A549 (cell line): ENCODE measurements at regions not wholly inside any gene's neighbourhood (a gene's known extent, or its start where the extent isn't known, plus 50 kb on each side); places are given as distances from the start of the nearest gene placed in this dataset.
A peak's percentile ranks its signal among the peaks of the same experiment; 100 is the strongest.

ENCODE experiments used
- BCL3 ChIP-seq: fragments of >200 bp; sonication (Bioruptor Twin); formaldehyde crosslinking; IDR thresholded peaks from 3 replicates; pipeline ENCODE4 v1.6.1; 2016
- CHD4 ChIP-seq: fragments of 200-600 bp; sonication (generic); IDR thresholded peaks from 2 replicates; pipeline ENCODE4 v1.6.1; 2016; ENCODE audit warnings: antibody characterized with exemption, mild to moderate bottlenecking, borderline replicate concordance
- CTCF ChIP-seq: fragments of >200 bp; sonication (Bioruptor Twin); formaldehyde crosslinking; IDR thresholded peaks from 3 replicates; pipeline ENCODE4 v1.5.1; 2016
- GATA3 ChIP-seq: IDR thresholded peaks from 2 replicates; pipeline ENCODE4 v1.6.1; 2012; ENCODE audit warnings: borderline replicate concordance
- HEYL ChIP-seq: fragments of 250-450 bp; sonication (Bioruptor Pico); IDR thresholded peaks from 2 replicates; pipeline ENCODE4 v1.8.0; 2021; ENCODE audit warnings: mild to moderate bottlenecking, moderate library complexity
- MAFK ChIP-seq: fragments of 450-650 bp; IDR thresholded peaks from 2 replicates; pipeline ENCODE4 v1.6.1; 2014; ENCODE audit not compliant: partially characterized antibody
- POLR2A ChIP-seq: IDR thresholded peaks from 2 replicates; pipeline ENCODE4 v1.6.1; 2012; ENCODE audit warnings: mild to moderate bottlenecking, low read length
- RFX5 ChIP-seq: fragments of 450-650 bp; IDR thresholded peaks from 2 replicates; pipeline ENCODE4 v1.7.1; 2014; ENCODE audit warnings: antibody characterized with exemption, mild to moderate bottlenecking, moderate library complexity
- TF ChIP-seq, protein P1 (sequence below): IDR thresholded peaks from 2 replicates; pipeline ENCODE4 v1.6.1; 2012

DNA sequence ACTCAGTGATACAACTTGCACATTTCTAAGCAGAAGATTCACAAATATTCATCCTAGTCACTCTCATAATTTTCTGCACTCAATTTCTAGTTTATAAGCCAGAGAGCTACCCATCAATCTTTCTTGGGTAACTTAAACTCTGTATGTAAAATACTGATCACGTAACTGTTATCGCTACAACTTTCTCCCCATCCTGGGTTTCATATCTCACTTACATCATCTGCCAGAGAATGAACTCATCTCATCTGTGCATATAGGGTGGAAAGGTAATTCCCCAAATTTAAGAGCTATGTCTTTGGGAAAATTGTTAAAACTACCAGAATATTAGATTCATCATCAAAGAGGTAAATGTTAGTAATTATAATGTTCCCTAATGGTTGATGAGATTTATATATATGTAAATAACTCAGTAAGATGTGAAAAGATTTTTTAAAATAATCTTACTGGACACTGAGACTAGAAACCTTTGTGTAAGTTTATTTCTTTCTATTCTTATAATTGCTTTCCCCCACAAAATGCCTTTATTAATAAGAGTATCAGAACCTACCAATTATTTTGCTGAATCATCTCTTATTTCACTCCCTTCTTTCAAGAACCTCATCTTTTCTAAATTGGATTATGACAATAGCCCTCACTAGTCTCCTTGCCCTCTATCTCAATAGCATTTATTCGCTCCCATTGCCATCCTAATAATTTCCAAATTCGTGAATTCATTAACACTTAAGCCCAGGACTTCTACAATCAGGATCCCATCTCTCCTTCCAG is 729.0 kb downstream of the EPHA4 start:
- TF ChIP-seq MAFK (peak; percentile 75), BCL3 (no peak), POLR2A (no peak), CTCF (no peak), GATA3 (no peak), RFX5 (no peak), HEYL (CRISPR knock-in tag) (no peak), CHD4 (no peak)
- TF ChIP-seq, protein P1, sequence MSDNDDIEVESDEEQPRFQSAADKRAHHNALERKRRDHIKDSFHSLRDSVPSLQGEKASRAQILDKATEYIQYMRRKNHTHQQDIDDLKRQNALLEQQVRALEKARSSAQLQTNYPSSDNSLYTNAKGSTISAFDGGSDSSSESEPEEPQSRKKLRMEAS = no peak
